HG03575 (cell line): ENCODE measurements at regions not wholly inside any gene's neighbourhood (a gene's known extent, or its start where the extent isn't known, plus 50 kb on each side); places are given as distances from the start of the nearest gene placed in this dataset.

ENCODE experiments used
- ATAC-seq: cut with Tn5 transposase; IDR thresholded peaks from one replicate; pipeline ENCODE4 v1.9.1; 2021; ENCODE audit not compliant: unreplicated experiment, insufficient number of reproducible peaks, low FRiP score; ENCODE audit errors: extremely low read depth

DNA sequence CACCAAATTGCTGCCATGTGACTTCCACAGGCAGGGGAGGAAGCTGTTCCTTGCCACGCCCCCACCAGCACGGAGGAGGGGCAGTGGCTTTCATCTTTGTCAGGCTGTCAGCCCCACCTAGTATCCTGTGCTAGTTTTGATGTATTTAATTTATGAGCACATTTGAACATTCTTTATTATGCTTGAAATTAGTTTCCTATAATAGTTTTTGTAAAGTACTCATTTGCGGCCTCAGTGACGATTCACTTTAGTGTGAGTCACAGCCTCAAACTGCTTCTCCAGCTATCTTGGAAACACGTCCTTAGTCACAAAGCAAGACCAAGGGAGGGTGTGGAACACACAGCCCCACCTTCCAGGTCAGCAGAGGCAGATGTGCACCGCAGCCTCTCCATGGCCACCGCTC lies 239.9 kb upstream of the ATP10A start:
- no peak for ATAC-seq

DNA sequence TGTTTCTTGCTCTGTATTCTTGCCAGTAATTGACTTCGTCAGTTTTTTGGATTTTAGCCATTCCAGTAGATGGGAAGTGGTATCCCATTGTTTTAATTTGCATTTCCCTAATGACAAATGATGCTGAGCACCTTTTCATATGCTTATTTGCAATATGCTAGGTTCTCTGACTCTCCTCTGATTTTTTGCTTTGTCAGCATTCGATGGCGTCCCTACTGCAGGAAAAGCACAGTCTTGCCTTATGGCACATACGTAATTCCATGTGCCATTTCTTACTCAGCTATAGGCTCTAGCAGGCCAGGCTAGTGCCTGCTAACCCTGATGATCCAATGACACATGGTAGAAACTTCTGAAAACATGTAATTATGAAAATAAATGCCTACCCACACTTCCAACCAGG lies 239.2 kb upstream of the ATP10A start:
- ATAC-seq = no peak

DNA sequence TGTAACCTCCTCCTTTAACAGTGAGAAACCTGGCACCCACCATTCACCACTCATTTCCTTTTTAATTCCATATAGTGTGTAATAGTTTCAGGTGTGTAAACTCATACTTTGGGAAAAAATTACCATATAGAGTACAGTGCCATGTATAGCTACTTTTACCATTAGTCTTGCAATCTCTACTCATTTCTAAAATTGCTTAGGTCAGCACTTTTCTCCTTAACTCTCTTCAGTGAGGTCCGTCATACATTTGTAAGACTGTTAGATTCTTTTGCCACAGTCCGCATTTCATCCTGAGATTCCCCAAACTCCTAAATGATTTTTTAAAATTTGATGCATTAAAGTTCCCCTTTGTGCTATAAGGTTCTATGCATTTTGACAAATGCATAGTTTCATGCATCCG lies 238.3 kb upstream of the ATP10A start:
- ATAC-seq = no peak

DNA sequence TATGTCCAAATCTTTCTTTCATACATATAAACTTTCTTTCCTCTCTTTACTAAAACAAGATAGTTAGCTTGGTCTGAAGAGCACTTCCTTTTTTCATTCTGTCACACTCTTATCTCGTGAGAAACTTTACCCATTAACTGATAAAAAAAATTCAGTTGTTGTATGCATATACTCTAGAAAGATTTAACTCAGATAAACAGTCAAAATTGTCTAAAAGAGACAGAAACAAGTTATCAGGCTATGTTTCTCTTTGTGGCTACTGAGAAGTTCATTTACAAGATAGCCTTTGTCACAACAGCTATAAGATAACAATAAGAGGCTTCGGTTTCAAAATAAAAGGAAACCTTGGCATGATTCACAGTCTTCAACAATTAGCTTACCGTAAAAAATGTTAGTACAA lies 235.7 kb upstream of the ATP10A start:
- no peak for ATAC-seq

DNA sequence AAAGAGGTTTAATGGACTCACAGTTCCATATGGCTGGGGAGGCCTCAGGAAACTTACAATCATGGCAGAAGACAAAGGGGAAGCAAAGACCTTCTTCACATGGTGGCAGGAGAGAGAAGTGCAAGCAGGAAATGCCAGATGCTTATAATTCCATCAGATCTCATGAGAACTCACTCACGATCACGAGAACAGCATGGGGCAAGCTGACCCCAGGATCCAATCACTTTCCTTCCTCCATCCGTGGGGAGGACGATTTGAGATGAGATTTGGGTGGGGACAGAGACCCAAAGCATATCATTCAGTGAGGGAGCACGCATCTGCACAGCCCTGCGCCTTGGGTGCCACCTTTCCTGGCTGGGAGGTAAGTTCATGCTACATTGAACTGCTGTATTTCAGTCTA lies 234.1 kb upstream of the ATP10A start:
- ATAC-seq = no peak

DNA sequence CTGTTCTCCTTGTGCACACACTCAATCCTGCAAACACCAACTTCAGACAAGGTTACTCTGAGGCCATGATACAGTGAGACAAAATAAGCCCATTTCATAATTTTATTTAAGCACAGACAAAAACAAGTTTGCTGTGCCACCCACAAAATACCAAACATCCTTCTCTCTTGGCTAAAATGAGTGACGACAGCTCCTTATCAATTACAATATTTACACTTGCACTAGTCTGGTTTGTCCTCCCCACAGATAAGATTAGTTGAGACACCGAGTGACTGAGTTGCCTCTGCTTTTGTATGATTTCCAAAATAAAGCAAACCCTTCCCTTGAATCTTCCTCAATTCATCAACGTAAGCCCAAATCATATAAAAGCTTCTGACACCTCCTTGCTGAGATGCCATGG lies 233.5 kb upstream of the ATP10A start:
- ATAC-seq = no peak

DNA sequence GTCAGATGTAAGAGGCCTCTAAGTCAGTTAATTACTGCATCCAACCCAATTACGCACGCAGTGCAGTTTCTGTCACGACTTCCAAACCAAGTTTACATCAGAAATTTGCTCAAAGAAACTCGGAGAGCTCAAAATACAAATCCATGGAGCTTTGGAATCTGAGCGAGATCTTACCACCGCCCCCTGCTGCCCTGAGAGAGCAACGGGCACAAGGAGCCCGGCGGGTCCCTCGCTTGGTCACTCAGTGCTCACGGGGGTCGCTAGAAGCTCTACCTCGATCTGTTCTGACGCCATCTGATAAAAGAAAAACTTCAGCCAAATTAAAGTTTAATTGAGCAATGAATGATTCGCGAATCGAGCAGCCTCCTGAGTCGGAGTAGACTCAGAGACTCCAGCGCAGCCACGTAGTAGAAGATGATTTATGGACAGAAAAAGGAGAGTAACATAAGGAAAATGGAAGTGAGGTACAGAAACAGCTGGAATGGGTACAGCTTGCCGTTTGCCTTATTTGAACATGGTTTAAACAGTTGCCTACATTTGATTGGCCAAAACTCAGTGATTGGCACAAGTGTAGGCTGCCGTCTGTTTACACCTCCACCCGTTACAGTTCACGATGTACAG lies 232.7 kb upstream of the ATP10A start:
- ATAC-seq = no peak

DNA sequence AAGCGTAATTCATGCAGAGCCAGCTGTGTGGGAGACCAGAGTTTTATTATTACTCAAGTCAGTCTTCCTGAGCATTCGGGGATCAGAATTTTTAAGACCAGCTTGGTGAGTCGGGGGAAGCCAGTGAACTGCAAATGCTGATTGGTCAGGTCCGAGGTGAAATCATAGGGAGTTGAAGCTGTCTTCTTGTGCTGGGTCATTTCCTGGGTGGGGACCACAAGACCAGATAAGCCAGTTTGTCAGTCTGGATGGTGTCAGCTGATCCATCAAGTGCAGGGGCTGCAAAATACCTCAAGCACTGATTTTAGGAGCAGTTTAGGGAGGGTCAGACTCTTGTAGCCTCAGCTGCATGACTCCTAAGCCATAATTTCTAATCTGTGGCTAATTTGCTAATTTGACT lies 228.1 kb upstream of the ATP10A start:
- no peak for ATAC-seq

DNA sequence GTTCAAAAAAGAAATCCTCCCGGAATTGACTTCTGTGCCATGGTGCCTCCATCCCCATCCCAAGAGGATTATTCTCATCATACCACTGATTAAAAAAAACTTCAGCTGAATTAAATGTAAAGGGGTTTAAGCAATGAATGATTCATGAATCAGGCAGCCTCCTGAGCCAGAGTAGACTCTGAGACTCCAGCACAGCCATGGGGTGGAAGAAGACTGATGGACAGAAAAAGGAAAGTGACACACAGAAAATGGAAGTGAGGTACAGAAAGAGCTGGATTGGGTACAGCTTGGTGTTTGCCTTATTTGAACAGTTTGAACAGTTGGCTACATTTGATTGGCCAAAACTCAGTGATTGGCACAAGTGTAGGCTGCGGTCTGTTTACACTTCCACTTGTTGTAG lies 224.8 kb upstream of the ATP10A start:
- no peak for ATAC-seq

DNA sequence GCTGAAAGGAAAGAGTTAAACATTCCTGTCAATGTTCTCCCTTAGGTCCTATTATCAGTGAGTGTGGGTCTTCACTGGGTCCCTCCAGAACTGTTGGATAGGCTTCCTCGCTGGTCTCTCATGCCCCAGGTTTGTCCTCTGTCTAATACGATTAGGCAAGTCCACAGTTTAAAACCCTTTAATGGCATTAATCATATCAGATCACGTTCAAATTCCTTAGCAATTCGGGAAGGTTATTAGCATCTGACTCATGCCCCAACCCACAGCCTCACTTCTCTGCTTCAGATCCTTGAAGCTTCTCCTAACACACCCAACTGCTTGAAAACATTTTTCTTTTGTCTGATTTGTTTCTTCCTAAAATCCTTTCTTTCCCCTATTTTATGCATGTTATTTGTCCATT lies 224.3 kb upstream of the ATP10A start:
- ATAC-seq = no peak

DNA sequence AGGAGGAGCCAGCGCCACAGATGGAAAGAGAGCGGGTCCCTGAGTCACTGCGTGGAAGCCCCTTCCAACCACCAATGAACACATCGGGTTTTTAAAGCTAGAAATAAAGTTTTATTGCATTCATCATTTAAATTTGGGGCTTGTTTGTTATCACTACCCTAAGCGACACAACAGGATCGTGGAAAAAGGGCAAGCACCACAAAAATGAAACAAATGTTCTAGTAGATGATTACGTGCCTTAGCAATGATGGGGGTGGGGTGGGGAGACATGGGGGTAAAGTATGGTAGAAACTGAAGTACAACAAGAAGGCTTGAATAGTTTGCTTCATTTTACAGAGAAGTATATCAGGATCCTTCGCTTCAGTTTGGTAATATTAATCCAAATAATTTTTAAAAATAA lies 221.6 kb upstream of the ATP10A start:
- no peak for ATAC-seq

DNA sequence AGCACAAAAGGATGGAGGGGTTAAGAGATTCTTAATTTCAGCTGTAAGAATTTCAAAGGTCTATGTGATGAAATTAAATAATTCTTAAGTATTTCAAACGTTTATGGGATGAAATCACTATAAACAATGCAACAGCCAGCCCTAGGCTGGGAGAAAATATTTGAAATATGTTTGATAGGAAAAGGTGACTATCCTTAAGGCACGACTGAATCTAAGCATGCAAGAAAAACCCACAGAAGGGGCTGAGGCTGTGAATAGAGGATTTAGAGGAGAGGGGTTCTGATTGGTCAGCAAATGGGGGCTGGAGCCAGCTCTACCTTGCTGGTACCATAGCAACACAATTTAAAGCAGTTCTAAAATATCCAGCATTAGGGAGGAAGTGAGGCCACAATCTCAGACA lies 220.8 kb upstream of the ATP10A start:
- no peak for ATAC-seq

DNA sequence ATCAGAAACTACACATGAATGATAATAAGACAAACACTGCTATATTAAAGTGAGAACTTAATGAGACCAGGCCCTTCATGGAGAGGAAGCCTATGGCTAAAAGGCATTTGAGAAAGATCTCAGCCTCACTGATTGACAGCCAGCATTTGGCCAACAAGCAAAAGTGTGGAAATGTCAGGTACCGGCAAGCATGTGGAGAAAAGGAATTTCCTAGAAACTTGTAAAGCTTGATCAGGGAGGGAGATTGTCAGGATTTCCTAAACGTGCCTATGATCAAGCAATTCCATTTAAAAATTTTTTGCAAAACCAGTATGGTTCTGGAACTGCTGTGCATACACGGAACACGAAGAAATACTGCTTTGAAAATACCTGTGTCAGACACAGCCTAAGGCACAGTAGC lies 220.3 kb upstream of the ATP10A start:
- no peak for ATAC-seq

DNA sequence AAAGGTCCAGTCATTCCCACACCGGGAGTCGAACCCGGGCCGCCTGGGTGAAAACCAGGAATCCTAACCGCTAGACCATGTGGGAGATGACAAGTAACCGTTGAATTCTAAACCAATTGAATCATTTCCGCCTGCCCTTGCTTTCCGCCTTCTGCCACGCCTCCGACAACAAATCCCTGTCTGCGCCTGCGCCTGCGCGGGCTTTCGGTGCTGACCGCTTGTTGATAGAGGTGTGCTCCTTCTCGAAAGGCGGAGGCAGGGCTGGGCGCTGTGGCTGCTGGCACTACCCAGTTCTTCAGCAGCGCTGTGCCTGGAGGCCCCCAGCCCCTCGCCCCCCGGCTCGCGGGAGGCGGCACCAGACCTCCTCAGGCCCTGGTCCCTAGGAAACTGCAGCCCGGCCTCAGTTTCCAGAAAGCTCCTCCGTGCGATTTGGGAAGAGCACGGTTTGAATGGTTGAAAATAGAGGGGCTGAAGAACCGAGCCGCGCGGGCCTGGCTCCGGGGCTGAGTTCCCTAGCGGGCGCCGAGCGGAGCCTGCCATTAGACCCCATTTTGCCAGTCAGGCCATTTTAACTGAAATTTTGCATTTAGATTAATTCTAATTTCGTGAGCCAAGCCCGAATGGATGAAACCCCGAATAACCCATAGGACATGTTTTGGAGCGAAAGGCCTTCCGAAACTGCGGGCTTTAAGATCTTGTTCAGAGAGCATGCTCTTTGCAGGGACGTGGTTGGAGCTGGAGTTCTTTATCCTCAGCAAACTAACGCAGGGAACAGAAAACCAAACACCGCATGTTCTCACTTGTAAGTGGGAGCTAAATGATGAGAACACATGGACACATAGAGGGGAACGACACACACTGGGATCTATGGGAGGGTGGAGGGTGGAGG lies 219.3 kb upstream of the ATP10A start:
- ATAC-seq = peak; percentile 96

DNA sequence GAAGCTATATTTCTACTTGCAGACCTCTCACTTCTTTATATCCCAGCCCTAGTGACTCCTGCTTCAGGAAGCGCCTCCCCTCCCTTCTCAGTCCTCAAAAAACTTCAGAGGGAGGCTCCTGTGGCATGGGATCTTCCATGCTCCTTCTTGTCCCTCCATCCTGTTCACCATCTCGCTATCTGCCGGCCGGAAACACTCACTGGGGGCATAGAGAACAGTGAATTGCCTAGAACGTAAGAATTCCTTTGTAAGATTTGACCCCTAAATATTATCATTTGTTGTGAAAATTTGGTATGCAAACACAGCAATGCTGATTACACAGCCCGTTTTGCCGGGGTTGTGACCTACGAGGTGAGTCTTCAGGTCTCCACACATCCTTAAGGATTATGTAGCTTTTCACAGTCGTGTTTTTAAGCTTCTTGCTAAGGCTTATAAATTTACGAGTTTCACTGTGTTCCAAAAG lies 218.7 kb upstream of the ATP10A start:
- no peak for ATAC-seq

DNA sequence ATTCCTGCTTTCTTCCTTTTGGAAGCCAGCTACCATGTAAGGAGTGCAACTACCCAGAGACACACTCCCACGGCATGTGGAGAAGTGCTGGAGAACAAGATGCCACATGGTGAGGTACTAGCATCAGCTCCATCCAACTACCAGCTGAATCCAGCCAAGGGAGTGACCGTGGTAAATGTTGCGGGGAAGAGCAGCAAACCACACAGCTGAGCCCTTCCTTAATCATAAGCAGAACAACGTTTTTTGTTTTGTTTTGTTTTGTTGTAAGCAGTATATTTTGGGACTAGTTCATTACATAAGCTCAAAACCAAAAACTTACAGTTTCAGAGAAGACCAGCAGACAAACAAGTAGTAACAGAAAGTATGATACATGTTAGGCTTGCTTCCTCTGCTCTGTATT lies 212.6 kb upstream of the ATP10A start:
- no peak for ATAC-seq

DNA sequence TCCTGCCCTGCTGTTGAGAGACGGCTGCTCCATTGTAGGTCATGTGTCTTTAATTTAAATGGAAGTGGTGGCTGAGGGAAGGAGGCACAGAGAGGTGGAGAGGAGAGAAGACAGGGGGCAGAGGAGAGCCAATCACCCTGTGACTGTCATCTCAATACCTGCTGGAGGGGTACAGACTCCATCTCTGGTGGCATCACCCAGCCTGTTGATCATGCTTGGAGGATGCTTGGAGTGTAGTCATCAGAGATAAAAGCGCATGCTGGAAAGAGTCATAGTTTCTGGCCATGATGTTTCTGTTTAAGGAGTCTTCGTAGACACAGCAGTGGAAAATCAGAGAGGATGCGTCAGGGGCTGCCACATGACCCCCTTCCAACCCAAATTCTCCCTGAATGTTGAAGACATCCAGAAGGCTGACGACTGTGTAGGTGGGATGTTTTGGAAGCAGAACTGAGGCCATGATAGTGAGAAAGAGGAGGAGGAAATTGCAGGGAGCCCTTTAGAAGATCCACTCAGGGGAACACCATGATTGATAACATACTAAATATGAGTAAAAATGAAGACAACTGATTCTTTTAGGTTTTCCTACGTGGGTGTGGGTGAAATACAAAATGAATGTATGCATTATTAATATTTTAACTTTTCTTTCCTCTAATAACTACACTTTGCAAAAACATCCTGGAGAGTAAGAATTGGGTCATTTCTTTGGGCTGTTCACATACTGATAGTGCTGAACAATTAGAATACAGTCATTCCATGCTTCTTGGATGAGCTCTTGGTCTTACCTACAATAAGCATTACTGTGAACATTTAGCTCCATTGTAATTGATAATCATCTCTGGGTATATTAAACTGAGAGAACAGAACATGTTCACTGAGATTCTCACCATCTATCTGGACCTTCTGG lies 210.6 kb upstream of the ATP10A start:
- ATAC-seq = no peak

DNA sequence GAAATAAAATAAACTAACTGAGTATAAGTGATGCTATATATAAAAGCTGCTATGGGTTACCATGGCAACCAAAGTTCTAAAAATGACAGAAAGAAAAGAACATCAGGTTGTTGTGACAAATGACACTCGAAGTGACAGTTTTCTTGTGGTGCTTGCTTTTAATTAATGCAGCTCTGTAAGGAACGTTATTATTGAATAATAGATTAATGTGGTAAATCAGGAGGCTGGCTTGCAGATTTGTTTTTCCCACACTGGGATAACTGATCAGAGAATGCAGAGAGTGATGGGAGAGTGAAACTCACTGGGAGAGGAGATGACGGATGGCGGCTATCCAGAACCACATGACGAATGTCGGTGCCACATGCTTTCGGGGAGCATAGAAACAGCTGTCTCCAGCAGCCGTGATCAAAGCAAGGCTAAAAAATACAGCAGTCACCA lies 207.0 kb upstream of the ATP10A start:
- ATAC-seq = no peak

DNA sequence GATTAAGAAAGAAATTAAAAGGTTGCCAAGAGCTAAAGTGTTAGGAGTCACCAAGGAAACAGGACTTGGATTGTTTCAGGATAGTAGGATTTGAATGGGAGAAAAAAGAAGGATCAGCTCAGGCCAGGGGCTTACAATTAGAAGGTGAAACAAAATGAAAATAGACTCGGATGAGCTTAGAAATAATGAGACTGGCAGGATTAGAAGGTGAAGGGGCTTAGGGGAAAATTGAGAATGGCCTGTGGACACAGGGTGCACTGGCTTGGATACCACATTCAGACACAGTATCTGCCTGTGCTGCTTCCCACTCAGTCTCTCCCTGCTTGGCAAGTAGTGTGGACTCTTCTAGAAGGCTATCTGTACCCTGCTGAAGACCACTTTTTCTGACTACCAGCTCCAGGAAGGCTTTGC lies 206.1 kb upstream of the ATP10A start:
- no peak for ATAC-seq

DNA sequence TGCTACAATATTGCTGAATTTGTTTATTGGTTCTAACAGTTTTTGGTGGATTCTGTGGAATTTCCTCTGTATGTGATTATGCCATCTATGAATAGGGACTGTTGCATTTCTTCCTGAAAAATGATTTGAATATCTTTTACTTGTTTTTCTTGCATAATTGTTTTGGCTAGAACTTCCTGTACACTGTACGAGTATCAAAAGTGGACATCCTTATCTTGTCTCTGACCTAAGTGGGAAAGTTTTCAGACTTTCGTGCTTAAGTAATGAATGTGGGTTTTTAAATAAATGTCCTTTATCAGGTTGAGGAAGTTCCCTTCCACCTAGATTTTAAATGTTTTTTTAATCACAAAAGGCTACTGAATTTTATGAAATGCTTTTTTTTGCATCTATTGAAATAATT lies 203.8 kb upstream of the ATP10A start:
- ATAC-seq = no peak
